ENCODE measurements at regions not wholly inside any gene's neighbourhood (a gene's known extent, or its start where the extent isn't known, plus 50 kb on each side); places are given as distances from the start of the nearest gene placed in this dataset.

- TF ChIP-seq, protein P1, sequence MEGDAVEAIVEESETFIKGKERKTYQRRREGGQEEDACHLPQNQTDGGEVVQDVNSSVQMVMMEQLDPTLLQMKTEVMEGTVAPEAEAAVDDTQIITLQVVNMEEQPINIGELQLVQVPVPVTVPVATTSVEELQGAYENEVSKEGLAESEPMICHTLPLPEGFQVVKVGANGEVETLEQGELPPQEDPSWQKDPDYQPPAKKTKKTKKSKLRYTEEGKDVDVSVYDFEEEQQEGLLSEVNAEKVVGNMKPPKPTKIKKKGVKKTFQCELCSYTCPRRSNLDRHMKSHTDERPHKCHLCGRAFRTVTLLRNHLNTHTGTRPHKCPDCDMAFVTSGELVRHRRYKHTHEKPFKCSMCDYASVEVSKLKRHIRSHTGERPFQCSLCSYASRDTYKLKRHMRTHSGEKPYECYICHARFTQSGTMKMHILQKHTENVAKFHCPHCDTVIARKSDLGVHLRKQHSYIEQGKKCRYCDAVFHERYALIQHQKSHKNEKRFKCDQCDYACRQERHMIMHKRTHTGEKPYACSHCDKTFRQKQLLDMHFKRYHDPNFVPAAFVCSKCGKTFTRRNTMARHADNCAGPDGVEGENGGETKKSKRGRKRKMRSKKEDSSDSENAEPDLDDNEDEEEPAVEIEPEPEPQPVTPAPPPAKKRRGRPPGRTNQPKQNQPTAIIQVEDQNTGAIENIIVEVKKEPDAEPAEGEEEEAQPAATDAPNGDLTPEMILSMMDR (IDR thresholded peaks at IDR 0.05; ENCODE audit: borderline replicate concordance, extremely low read depth, low read length, poor library complexity, severe bottlenecking): no peak
- TF ChIP-seq EZH2 (IDR thresholded peaks at IDR 0.05; ENCODE audit: borderline replicate concordance, low read depth, low read length, severe bottlenecking): no peak
Observed at GRCh38 chr2:84131278-84131830, 327.7 kb downstream of the SUCLG1 start.
